Fibroblast of lung (primary cell): ENCODE measurements at regions not wholly inside any gene's neighbourhood (a gene's known extent, or its start where the extent isn't known, plus 50 kb on each side); places are given as distances from the start of the nearest gene placed in this dataset.
A peak's percentile ranks its signal among the peaks of the same experiment; 100 is the strongest.

Source experiments
- DNase-seq, 2 donors: peaks; one replicate each; pipeline versions ENCODE4 v3.0.0 to v3.0.0-alpha.2; 2010; ENCODE audit warnings: low read depth in 2 of 2
- H2AFZ ChIP-seq: 2 replicates; pipeline ENCODE4 v1.5.1; 2012; ENCODE audit warnings: low read length, control low read depth, inconsistent platforms
- H3K27ac ChIP-seq: 2 replicates; pipeline ENCODE4 v1.5.1; 2011; ENCODE audit warnings: low read length, control low read depth; ENCODE audit not compliant: insufficient read depth
- H3K27me3 ChIP-seq: 2 replicates; pipeline ENCODE4 v1.5.1; 2011; ENCODE audit warnings: mild to moderate bottlenecking, low read length; ENCODE audit not compliant: control insufficient read depth, insufficient read depth
- H3K36me3 ChIP-seq: 2 replicates; pipeline ENCODE4 v1.5.1; 2011; ENCODE audit warnings: low read length; ENCODE audit not compliant: control insufficient read depth, insufficient read depth
- H3K4me1 ChIP-seq: 2 replicates; pipeline ENCODE4 v1.5.1; 2011; ENCODE audit warnings: low read length; ENCODE audit not compliant: control insufficient read depth, insufficient read depth; ENCODE audit errors: extremely low read depth
- H3K4me2 ChIP-seq: 2 replicates; pipeline ENCODE4 v1.5.1; 2011; ENCODE audit warnings: low read length, control low read depth; ENCODE audit not compliant: insufficient read depth; ENCODE audit errors: extremely low read depth
- H3K4me3 ChIP-seq, 4 experiments: fragments of 200-600 bp in 1 of 4; sonication (generic) in 1 of 4; replicated peaks in 1 of 4; 2 replicates each; pipeline ENCODE4 v1.5.1; 2011 to 2016; ENCODE audit warnings: low read length in 4 of 4, low read depth in 3 of 4, mild to moderate bottlenecking in 3 of 4, control low read depth in 2 of 4, inconsistent platforms in 1 of 4, mixed read lengths in 1 of 4; ENCODE audit not compliant: insufficient read depth in 1 of 4; ENCODE audit errors: control extremely low read depth in 1 of 4
- H3K79me2 ChIP-seq: 2 replicates; pipeline ENCODE4 v1.5.1; 2012; ENCODE audit warnings: mild to moderate bottlenecking, low read length, inconsistent platforms; ENCODE audit not compliant: control insufficient read depth, insufficient read depth
- H3K9ac ChIP-seq: 2 replicates; pipeline ENCODE4 v1.5.1; 2011; ENCODE audit warnings: mild to moderate bottlenecking, low read length, control low read depth; ENCODE audit not compliant: insufficient read depth
- H3K9me3 ChIP-seq: 2 replicates; pipeline ENCODE4 v1.5.1; 2012; ENCODE audit warnings: low read depth, low read length; ENCODE audit not compliant: control insufficient read depth, insufficient read depth
- H4K20me1 ChIP-seq: 2 replicates; pipeline ENCODE4 v1.5.1; 2011; ENCODE audit warnings: low read length; ENCODE audit not compliant: control insufficient read depth, insufficient read depth; ENCODE audit errors: extremely low read depth
- EZH2 ChIP-seq: IDR thresholded peaks from 2 replicates; pipeline ENCODE4 v1.5.1; 2012; ENCODE audit warnings: low read length, control low read depth, mild to moderate bottlenecking; ENCODE audit errors: missing control alignments
- TF ChIP-seq, protein P1 (sequence below), 2 donors: IDR thresholded peaks in 1 of 2; conservative IDR thresholded peaks in 1 of 2; 1 replicate in 1 of 2; 2 replicates in 1 of 2; pipeline ENCODE4 v1.5.1; 2011 to 2012; ENCODE audit warnings: low read length in 2 of 2, control low read depth in 1 of 2, inconsistent platforms in 1 of 2, low read depth in 1 of 2, mild to moderate bottlenecking in 1 of 2

DNA sequence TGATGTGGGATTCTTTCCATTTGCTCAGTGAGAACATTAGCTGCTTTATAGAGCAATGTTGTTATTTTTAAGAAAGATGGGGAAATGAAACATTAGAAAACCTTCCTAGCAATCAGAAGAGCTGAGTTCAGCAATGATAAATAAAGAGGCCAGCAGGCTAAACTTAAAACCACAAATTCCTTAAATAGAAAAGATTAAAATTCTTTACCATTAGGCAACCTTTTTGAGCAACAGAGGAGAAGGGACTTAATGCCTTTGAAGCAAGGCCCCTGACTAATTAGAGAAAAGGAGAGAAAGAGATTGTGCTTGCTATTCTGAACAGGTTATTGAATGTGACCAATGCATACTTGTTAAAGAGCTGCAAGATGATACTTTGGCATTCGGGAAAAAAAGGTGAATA lies 160.8 kb upstream of the LMO3 start:
- no peaks in the 10 kb centered on the region for H3K9me3 ChIP-seq
- TF ChIP-seq, protein P1, sequence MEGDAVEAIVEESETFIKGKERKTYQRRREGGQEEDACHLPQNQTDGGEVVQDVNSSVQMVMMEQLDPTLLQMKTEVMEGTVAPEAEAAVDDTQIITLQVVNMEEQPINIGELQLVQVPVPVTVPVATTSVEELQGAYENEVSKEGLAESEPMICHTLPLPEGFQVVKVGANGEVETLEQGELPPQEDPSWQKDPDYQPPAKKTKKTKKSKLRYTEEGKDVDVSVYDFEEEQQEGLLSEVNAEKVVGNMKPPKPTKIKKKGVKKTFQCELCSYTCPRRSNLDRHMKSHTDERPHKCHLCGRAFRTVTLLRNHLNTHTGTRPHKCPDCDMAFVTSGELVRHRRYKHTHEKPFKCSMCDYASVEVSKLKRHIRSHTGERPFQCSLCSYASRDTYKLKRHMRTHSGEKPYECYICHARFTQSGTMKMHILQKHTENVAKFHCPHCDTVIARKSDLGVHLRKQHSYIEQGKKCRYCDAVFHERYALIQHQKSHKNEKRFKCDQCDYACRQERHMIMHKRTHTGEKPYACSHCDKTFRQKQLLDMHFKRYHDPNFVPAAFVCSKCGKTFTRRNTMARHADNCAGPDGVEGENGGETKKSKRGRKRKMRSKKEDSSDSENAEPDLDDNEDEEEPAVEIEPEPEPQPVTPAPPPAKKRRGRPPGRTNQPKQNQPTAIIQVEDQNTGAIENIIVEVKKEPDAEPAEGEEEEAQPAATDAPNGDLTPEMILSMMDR (conservative IDR thresholded peaks at IDR 0.05 in 1 of 2, IDR thresholded peaks at IDR 0.05 in 1 of 2; ENCODE audit: low read depth in 1 of 2, low read length in 2 of 2): no peak
- no peak for TF ChIP-seq EZH2
- peak in 1 of 2 donors; percentile 16 for DNase-seq
- H3K4me1 ChIP-seq: no peaks in the 10 kb centered on the region
- H3K4me3 ChIP-seq: no peak overlapping the region
- H3K9ac ChIP-seq: no peak overlapping the region
- H4K20me1 ChIP-seq: no peaks in the 10 kb centered on the region
- H3K27ac ChIP-seq: no peak overlapping the region
- no peaks in the 10 kb centered on the region for H3K27me3 ChIP-seq
- H3K36me3 ChIP-seq: no peaks in the 10 kb centered on the region
- no peak overlapping the region for H3K4me2 ChIP-seq
- no peak overlapping the region for H2AFZ ChIP-seq
- H3K79me2 ChIP-seq: no peaks in the 10 kb centered on the region

DNA sequence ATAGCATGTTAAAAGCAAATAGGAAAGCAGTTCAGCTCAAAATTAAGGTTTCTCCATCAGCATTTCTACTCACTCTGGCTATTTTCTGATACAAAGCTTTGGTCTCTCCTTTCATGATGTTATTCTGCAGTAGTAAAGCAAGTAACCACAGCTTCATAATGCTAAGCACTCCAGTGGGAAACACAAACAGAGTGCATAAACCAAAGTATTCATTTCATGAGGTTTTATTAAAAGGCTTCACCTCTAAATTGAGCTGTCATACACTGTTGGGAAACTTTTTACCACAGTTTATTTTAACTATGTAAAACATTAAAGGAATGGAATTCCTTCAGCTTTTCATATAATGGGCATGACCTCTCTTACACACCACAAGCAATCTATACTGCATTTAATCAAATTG lies 157.9 kb upstream of the LMO3 start:
- no peak for TF ChIP-seq EZH2

DNA sequence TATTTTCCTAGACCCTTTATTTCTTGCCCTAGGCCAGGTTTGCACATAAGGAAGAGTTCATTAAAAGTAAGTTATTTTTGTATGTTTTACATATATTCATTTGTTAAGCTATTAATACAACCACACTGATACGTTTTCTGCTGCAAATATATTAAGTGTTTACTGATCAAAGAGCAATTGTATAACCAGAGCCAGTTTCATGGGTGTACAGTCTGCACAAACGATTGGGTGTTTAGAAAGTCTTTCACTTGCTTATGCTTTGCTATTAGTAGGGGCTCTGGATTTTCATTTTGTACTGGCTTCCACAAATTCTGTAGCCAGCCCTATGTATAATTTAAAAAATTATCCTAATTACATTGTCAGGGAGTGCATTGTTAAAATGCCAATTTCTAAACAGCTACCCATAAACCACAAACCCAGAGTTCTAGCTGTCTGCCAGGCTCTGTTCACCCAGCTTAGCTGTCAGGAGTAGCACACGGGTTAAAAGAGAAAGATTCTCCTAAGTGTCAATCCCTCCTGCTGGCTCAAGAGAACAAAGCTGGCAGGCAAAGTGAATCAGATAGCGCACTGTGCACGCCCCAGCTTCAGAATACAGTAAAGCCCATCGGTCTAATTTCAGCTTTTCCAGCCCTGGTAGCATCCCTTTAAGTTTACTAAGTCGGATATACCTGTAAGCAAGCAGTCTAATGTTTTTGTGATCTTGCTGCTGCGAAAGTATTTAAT lies 151.0 kb upstream of the LMO3 start:
- Histone ChIP-seq H4K20me1 (no peaks in the 10 kb centered on the region), H3K36me3 (no peaks in the 10 kb centered on the region), H3K9ac (no peak overlapping the region), H3K9me3 (no peaks in the 10 kb centered on the region), H2AFZ (no peak overlapping the region), H3K4me2 (no peak overlapping the region), H3K27me3 (no peaks in the 10 kb centered on the region), H3K79me2 (no peaks in the 10 kb centered on the region), H3K4me3 (no peak overlapping the region), H3K4me1 (no peaks in the 10 kb centered on the region), H3K27ac (no peak overlapping the region)
- no peak for DNase-seq
- no peak for TF ChIP-seq EZH2
- TF ChIP-seq, protein P1 (conservative IDR thresholded peaks at IDR 0.05 in 1 of 2, IDR thresholded peaks at IDR 0.05 in 1 of 2; ENCODE audit: low read depth in 1 of 2, low read length in 2 of 2): no peak

More for the DNA sequence above, 157.9 kb upstream of the LMO3 start:
- peak in 1 of 2 donors; percentile 31 for DNase-seq
- no peak overlapping the region for H3K4me3 ChIP-seq
- H4K20me1 ChIP-seq: no peaks in the 10 kb centered on the region
- no peaks in the 10 kb centered on the region for H3K36me3 ChIP-seq
- H3K27me3 ChIP-seq: no peaks in the 10 kb centered on the region
- no peak overlapping the region for H3K4me2 ChIP-seq
- no peaks in the 10 kb centered on the region for H3K4me1 ChIP-seq
- H3K9me3 ChIP-seq: no peaks in the 10 kb centered on the region
- H3K27ac ChIP-seq: no peak overlapping the region
- no peaks in the 10 kb centered on the region for H3K79me2 ChIP-seq
- H3K9ac ChIP-seq: no peak overlapping the region
- H2AFZ ChIP-seq: no peak overlapping the region
